Astrocyte (in vitro differentiated cells and primary cell): ENCODE measurements at regions not wholly inside any gene's neighbourhood (a gene's known extent, or its start where the extent isn't known, plus 50 kb on each side); places are given as distances from the start of the nearest gene placed in this dataset.

Source experiments
- EZH2 ChIP-seq: IDR thresholded peaks from 2 replicates; pipeline ENCODE4 v1.6.1; 2012; ENCODE audit warnings: mild to moderate bottlenecking, low read length, inconsistent platforms; ENCODE audit not compliant: insufficient read depth
- TF ChIP-seq, protein P1 (sequence below): IDR thresholded peaks from 2 replicates; pipeline ENCODE4 v1.5.1; 2011; ENCODE audit warnings: low read depth, mild to moderate bottlenecking, inconsistent platforms, low read length, moderate library complexity; ENCODE audit not compliant: insufficient read depth

DNA sequence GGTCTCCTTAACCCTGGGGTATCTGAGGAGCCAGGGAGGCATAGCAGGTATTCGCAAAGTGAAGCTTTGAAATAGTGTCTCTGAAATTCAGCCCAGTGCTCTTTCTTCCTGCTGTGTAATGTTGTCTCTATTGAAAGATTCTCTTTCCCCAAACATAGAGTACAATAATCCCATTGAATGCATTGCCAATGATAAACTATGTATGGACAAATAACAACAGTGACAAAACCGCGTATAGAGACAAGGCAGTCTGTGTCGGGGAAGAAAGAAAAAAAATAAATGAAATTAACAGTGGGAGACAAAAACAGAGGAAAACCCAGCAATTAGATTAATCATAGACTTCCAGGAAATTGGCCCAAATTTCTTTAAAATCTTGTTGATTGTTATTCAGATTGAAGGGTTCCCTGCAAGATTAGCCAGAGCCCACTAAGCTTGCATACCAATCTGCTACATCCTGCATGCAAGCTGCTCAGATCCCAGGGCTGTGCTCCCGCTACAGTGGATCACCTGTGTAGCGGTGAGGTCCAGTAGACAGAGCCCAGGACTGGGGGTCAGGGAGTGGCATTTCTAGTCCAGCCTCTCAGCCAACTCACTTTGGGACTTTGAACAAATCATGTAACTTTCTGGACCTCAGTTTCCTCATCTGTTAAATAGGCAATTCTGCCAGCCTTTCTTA is 492.8 kb downstream of the INSC start:
- TF ChIP-seq, protein P1, sequence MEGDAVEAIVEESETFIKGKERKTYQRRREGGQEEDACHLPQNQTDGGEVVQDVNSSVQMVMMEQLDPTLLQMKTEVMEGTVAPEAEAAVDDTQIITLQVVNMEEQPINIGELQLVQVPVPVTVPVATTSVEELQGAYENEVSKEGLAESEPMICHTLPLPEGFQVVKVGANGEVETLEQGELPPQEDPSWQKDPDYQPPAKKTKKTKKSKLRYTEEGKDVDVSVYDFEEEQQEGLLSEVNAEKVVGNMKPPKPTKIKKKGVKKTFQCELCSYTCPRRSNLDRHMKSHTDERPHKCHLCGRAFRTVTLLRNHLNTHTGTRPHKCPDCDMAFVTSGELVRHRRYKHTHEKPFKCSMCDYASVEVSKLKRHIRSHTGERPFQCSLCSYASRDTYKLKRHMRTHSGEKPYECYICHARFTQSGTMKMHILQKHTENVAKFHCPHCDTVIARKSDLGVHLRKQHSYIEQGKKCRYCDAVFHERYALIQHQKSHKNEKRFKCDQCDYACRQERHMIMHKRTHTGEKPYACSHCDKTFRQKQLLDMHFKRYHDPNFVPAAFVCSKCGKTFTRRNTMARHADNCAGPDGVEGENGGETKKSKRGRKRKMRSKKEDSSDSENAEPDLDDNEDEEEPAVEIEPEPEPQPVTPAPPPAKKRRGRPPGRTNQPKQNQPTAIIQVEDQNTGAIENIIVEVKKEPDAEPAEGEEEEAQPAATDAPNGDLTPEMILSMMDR = no peak
- TF ChIP-seq EZH2 = no peak
